OCI-LY1 (cell line): ENCODE measurements at regions not wholly inside any gene's neighbourhood (a gene's known extent, or its start where the extent isn't known, plus 50 kb on each side); places are given as distances from the start of the nearest gene placed in this dataset.

Experiments
- EZH2 ChIP-seq: fragments of 200-600 bp; sonication (generic), shearing (Covaris generic); IDR thresholded peaks from 2 replicates; pipeline ENCODE4 v1.8.0; 2017; ENCODE audit warnings: borderline replicate concordance, mixed run types, mild to moderate bottlenecking, antibody characterized with exemption, low read length, moderate library complexity, mixed read lengths
- TF ChIP-seq, protein P1 (sequence below): fragments of 200-600 bp; sonication (generic), shearing (Covaris generic); IDR thresholded peaks from 2 replicates; pipeline ENCODE4 v1.5.1; 2017; ENCODE audit warnings: mild to moderate bottlenecking, antibody characterized with exemption, low read length, moderate library complexity, mixed read lengths

DNA sequence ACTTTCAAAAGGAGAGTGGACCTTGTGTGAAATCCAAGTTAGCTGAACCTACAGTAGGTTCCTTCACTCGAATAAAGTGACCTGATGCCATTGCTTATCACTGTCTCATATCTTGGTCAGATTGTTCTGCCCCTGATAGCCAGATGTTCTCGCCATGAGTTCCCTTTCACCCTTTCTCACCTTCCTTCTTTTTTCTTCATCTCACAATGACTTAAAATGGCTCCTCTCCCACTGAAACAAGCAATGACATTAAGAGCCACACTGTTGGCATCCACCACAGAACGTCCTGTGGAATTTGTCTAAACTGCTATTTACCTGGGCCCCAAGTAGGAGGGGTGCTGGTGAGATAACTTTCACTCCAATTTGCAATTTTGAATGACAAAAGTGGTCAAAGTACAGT, 227.6 kb upstream of the PPP1R2C start:
- TF ChIP-seq, protein P1, sequence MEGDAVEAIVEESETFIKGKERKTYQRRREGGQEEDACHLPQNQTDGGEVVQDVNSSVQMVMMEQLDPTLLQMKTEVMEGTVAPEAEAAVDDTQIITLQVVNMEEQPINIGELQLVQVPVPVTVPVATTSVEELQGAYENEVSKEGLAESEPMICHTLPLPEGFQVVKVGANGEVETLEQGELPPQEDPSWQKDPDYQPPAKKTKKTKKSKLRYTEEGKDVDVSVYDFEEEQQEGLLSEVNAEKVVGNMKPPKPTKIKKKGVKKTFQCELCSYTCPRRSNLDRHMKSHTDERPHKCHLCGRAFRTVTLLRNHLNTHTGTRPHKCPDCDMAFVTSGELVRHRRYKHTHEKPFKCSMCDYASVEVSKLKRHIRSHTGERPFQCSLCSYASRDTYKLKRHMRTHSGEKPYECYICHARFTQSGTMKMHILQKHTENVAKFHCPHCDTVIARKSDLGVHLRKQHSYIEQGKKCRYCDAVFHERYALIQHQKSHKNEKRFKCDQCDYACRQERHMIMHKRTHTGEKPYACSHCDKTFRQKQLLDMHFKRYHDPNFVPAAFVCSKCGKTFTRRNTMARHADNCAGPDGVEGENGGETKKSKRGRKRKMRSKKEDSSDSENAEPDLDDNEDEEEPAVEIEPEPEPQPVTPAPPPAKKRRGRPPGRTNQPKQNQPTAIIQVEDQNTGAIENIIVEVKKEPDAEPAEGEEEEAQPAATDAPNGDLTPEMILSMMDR = no peak
- no peak for TF ChIP-seq EZH2
